ENCODE measurements at regions not wholly inside any gene's neighbourhood (a gene's known extent, or its start where the extent isn't known, plus 50 kb on each side); places are given as distances from the start of the nearest gene placed in this dataset.

DNA sequence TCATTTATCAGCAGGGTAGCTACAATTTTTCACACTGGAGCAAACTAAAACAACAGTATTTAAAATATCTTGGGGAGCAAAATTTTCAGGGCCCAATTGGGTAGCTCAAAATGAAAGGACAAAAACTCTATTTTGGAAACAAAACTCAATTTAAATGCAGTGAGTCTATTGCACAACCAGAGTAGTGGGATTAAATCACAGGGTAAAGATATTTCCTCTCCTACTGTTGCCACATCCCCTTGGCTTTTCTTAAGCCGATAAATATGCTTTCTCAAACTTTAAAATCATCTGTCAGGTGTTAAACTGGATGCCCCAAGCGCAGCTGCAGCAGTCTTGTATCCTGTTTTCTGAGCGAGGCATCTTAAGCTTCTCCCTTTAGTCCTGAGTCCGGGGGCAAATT, 1474.3 kb upstream of the CDH9 start:
- in situ Hi-C loops (cut with MboI; ENCODE audit: low sequenced_read_pairs, unreplicated experiment) = no loop called here
- TF ChIP-seq, protein P1, sequence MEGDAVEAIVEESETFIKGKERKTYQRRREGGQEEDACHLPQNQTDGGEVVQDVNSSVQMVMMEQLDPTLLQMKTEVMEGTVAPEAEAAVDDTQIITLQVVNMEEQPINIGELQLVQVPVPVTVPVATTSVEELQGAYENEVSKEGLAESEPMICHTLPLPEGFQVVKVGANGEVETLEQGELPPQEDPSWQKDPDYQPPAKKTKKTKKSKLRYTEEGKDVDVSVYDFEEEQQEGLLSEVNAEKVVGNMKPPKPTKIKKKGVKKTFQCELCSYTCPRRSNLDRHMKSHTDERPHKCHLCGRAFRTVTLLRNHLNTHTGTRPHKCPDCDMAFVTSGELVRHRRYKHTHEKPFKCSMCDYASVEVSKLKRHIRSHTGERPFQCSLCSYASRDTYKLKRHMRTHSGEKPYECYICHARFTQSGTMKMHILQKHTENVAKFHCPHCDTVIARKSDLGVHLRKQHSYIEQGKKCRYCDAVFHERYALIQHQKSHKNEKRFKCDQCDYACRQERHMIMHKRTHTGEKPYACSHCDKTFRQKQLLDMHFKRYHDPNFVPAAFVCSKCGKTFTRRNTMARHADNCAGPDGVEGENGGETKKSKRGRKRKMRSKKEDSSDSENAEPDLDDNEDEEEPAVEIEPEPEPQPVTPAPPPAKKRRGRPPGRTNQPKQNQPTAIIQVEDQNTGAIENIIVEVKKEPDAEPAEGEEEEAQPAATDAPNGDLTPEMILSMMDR (IDR thresholded peaks at IDR 0.05; ENCODE audit: borderline replicate concordance, control extremely low read depth, extremely low read depth, insufficient read depth, missing control alignments) = no peak
- DNase-seq (ENCODE audit: low spot score) = no peak

DNA sequence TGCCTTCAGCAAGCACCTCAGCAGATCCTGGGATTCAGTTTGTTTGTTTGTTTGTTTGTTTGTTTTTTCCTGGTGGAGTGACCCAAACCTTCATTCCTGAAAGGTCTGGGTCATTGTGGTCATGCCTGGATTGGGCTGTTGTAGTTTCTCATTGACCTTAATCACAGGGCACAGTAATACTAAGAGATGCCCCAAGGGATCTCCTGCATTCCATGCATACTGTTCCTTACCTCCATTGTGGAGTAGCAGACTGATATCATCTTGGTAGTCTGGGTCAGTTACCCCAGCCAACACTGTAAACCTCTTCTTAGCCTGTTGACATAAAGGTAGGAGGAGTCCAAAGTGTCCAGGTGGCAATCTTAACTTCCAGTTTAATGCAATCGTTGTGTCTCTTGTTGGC, 1466.7 kb upstream of the CDH9 start:
- TF ChIP-seq, protein P1 (IDR thresholded peaks at IDR 0.05; ENCODE audit: borderline replicate concordance, control extremely low read depth, extremely low read depth, insufficient read depth, missing control alignments) = no peak
- DNase-seq (ENCODE audit: low spot score) = no peak
- in situ Hi-C loops (cut with MboI; ENCODE audit: low sequenced_read_pairs, unreplicated experiment) = no loop called here

DNA sequence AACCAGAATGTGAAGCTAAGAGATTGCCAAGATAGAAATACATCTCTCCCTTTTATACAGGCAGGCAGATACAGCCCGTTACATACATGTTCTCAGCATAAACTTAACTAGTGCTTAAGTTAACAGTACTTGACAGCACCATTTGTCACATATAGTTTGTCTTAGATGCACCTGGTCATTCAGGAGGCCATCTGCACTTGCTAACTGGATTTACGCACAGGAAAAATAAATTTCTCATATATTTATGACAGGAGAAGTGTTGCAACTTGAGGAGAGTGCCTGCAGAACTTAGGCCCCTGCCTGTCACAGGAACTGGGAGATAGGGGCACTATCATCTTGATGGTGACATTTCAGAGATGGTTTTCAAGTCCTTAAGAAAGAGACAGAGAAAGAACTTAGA, 1462.1 kb upstream of the CDH9 start:
- in situ Hi-C loops (cut with MboI; ENCODE audit: low sequenced_read_pairs, unreplicated experiment) = no loop called here
- no peak for DNase-seq (ENCODE audit: low spot score)
- TF ChIP-seq, protein P1 (IDR thresholded peaks at IDR 0.05; ENCODE audit: borderline replicate concordance, control extremely low read depth, extremely low read depth, insufficient read depth, missing control alignments) = no peak

DNA sequence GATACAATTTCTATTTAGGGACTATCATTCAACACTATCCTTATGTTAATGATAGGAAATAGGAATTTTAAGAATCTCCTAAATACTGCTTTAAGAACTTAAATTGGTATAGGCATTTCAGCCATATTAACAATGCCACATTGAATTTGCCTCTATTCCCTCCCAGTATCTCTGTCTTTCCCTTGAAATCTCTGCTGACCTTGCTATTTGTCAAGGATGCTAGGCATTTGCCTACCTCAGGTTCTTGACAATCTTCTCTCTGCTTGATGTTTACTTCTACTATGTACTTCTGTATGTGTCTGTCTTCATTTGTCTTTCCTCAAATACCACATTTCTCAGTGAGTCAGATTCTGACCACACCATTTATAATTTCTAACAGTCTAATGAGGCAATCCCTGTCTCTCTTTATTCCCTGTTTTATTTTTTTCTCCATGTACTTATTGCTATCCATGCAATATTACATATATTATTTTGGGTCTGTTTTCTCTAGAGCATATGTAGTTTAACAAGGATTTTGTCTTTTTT, 1461.4 kb upstream of the CDH9 start:
- in situ Hi-C loops (cut with MboI; ENCODE audit: low sequenced_read_pairs, unreplicated experiment) = no loop called here
- no peak for DNase-seq (ENCODE audit: low spot score)
- TF ChIP-seq, protein P1 (IDR thresholded peaks at IDR 0.05; ENCODE audit: borderline replicate concordance, control extremely low read depth, extremely low read depth, insufficient read depth, missing control alignments) = no peak

DNA sequence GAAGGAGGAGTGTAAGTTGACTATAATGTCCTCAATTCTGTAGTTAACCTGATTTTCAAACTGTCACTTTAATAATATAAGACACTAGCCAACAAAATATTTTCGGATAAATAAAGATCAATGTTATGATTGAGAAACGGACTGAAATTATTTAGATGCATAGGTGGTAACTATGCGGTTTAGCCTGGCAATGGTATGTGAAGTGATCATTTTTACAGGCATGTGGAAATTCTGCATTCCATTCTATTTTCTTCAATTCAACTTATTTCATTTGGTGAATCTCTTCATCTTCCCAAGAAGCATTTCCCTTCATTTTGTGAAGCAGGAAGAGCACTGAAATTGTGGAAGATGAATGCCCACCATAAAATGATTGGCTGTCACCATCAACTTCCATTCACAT, 1457.5 kb upstream of the CDH9 start:
- in situ Hi-C loops (cut with MboI; ENCODE audit: low sequenced_read_pairs, unreplicated experiment) = no loop called here
- TF ChIP-seq, protein P1 (IDR thresholded peaks at IDR 0.05; ENCODE audit: borderline replicate concordance, control extremely low read depth, extremely low read depth, insufficient read depth, missing control alignments) = no peak

DNA sequence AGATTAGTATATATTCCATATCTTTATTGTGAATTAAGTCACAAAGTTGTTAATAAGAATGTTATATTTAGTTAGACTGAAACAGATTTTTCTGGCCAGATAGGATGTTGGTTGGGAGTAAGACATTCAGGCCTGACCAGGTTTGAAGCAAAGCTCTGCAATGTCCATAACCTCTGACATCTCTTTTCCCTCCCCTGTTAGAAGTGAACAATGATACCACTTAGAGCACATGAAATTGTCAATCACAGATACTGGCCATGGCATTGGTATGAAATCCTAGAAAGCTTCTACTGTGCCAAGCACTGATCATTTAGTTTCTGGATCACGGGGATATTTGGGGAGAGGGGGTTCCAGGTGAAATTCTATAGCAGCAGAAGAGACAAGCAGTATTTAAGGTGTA, 1455.1 kb upstream of the CDH9 start:
- DNase-seq (ENCODE audit: low spot score) = no peak
- in situ Hi-C loops (cut with MboI; ENCODE audit: low sequenced_read_pairs, unreplicated experiment) = no loop called here
- TF ChIP-seq, protein P1 (IDR thresholded peaks at IDR 0.05; ENCODE audit: borderline replicate concordance, control extremely low read depth, extremely low read depth, insufficient read depth, missing control alignments) = no peak

More for the DNA sequence above, 1457.5 kb upstream of the CDH9 start:
- no peak for DNase-seq (ENCODE audit: low spot score)

DNA sequence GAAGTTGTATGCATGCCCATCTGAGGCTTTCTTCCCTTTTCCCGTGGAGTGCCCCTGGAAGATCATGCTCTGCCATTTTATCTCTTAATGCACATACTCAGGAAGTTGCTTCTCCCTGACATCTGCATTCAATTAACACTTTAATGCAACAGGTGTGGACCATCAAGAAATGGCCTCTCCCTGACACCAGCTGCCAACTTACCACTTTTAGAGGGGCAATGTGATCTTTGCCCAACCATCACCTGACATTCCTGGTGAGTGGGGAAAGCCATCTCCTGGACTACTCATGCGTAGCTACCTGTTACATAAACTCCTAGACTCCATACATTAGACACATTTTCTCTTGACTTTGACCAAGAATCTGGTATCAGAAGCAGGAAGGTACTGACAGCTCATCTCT, 1450.4 kb upstream of the CDH9 start:
- TF ChIP-seq, protein P1 (IDR thresholded peaks at IDR 0.05; ENCODE audit: borderline replicate concordance, control extremely low read depth, extremely low read depth, insufficient read depth, missing control alignments) = no peak
- DNase-seq (ENCODE audit: low spot score) = no peak
- in situ Hi-C loops (cut with MboI; ENCODE audit: low sequenced_read_pairs, unreplicated experiment) = no loop called here

Measured in GM13976 (cell line).